Type B pancreatic cell (in vitro differentiated cells): ENCODE measurements at regions not wholly inside any gene's neighbourhood (a gene's known extent, or its start where the extent isn't known, plus 50 kb on each side); places are given as distances from the start of the nearest gene placed in this dataset.

Source experiments
- DNase-seq: peaks from one replicate; pipeline ENCODE4 v3.0.0; 2021; ENCODE audit warnings: mixed read lengths; ENCODE audit not compliant: unreplicated experiment; ENCODE audit errors: extremely low spot score
- H3K27ac Mint-ChIP-seq: 2 replicates; pipeline ENCODE4 v1.8.0; 2021; ENCODE audit warnings: mild to moderate bottlenecking, mixed read lengths
- H3K27me3 Mint-ChIP-seq: 2 replicates; pipeline ENCODE4 v1.8.0; 2021; ENCODE audit warnings: mixed read lengths
- H3K36me3 Mint-ChIP-seq: 2 replicates; pipeline ENCODE4 v1.8.0; 2021; ENCODE audit warnings: mixed read lengths
- H3K4me1 Mint-ChIP-seq: one replicate; pipeline ENCODE4 v1.8.0; 2021; ENCODE audit warnings: mixed read lengths; ENCODE audit not compliant: unreplicated experiment
- H3K4me3 Mint-ChIP-seq: 2 replicates; pipeline ENCODE4 v1.8.0; 2021; ENCODE audit warnings: mild to moderate bottlenecking, mixed read lengths
- H3K9me3 Mint-ChIP-seq: 2 replicates; pipeline ENCODE4 v1.8.0; 2021; ENCODE audit warnings: mixed read lengths
- TF ChIP-seq, protein P1 (sequence below): fragments of 200-600 bp; sonication (generic); conservative IDR thresholded peaks from 2 replicates; pipeline ENCODE4 v1.5.0; 2021; ENCODE audit warnings: antibody characterized with exemption, mild to moderate bottlenecking

DNA sequence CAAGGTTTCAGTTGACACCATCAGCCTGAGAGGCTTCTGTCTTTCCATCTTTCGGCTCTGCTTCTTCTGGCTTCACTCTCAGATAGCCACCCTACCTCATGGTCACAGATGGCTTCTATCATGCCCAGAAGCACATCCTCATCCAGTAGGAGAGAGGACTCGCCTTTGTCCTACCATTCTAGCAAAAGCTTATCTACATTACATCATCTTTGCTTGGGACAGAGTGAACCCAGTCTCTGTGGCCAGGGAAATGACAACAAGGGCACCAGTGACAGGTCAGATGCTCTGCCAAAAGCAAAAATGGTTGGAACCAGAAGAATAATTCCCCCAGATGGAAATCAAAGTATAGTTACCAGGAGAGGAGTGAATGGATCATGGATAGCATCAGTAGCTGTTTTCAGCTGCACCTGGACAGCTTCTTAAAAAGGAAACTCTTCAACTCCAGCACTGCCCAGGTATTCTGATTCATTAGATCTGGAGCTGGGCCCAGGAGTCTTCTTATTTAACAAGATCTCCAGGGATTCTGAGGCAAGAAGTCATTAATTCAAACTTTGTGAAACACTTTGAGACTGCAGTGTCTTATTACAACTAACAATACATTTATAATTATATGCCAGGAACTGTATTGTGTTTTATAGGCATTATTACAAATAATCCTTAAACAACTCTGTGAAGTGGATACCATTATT is 257.7 kb upstream of the UBE2E3 start:
- peaks cover 5% of the 10 kb centered on the region for H3K9me3 Mint-ChIP-seq
- H3K4me3 Mint-ChIP-seq: no peak overlapping the region
- no peak for DNase-seq
- H3K4me1 Mint-ChIP-seq: peaks cover 5% of the 10 kb centered on the region
- no peak overlapping the region for H3K27ac Mint-ChIP-seq
- peaks cover 5% of the 10 kb centered on the region for H3K27me3 Mint-ChIP-seq
- no peaks in the 10 kb centered on the region for H3K36me3 Mint-ChIP-seq
- TF ChIP-seq, protein P1, sequence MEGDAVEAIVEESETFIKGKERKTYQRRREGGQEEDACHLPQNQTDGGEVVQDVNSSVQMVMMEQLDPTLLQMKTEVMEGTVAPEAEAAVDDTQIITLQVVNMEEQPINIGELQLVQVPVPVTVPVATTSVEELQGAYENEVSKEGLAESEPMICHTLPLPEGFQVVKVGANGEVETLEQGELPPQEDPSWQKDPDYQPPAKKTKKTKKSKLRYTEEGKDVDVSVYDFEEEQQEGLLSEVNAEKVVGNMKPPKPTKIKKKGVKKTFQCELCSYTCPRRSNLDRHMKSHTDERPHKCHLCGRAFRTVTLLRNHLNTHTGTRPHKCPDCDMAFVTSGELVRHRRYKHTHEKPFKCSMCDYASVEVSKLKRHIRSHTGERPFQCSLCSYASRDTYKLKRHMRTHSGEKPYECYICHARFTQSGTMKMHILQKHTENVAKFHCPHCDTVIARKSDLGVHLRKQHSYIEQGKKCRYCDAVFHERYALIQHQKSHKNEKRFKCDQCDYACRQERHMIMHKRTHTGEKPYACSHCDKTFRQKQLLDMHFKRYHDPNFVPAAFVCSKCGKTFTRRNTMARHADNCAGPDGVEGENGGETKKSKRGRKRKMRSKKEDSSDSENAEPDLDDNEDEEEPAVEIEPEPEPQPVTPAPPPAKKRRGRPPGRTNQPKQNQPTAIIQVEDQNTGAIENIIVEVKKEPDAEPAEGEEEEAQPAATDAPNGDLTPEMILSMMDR: no peak

DNA sequence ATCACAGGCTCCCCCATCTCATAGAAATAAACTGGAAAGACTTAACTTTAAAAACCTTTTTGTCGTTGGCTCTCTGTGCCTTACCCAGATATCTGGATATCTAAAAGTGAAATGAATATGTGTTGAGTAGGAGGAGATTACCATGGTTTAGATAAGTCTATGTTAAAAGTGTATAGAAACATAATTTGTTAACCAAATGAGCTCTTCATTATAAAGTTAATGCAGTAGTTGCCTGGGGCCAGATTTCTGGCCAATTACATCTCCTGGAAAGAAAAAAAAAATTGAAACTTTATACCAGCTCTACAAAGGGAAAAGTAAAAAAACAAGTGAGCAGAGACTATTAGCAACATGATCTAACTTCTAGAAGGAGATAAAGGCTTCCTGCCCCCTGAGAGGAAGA is 259.6 kb upstream of the UBE2E3 start:
- no peaks in the 10 kb centered on the region for H3K9me3 Mint-ChIP-seq
- TF ChIP-seq, protein P1: no peak
- H3K4me1 Mint-ChIP-seq: peaks cover 5% of the 10 kb centered on the region
- H3K27me3 Mint-ChIP-seq: peaks cover 5% of the 10 kb centered on the region
- no peak overlapping the region for H3K27ac Mint-ChIP-seq
- H3K4me3 Mint-ChIP-seq: no peak overlapping the region
- DNase-seq: no peak
- H3K36me3 Mint-ChIP-seq: no peaks in the 10 kb centered on the region

DNA sequence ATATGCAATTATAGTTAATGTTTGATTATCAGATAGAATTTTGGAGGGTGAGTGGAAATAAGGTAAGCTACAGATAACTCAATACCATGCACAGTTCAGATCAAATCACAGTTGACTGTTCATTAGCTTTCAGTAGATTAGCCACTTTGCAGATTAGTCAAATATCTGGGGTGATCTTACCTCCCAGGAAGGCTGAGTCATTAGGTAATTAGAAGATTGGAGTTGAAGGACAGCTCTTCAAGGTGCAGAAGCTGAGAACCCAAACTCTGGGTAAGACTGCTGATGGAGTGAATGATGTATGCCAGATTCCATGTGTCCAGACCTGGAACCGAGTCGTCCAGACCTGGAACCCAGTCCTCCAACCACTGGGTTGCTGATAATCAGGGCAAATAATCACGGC is 262.8 kb upstream of the UBE2E3 start:
- Mint-ChIP-seq H3K27ac (no peak overlapping the region), H3K36me3 (no peaks in the 10 kb centered on the region), H3K9me3 (peaks cover 5% of the 10 kb centered on the region), H3K4me1 (peaks cover 5% of the 10 kb centered on the region), H3K4me3 (no peak overlapping the region), H3K27me3 (peaks cover 8% of the 10 kb centered on the region)
- DNase-seq: no peak
- TF ChIP-seq, protein P1: no peak

DNA sequence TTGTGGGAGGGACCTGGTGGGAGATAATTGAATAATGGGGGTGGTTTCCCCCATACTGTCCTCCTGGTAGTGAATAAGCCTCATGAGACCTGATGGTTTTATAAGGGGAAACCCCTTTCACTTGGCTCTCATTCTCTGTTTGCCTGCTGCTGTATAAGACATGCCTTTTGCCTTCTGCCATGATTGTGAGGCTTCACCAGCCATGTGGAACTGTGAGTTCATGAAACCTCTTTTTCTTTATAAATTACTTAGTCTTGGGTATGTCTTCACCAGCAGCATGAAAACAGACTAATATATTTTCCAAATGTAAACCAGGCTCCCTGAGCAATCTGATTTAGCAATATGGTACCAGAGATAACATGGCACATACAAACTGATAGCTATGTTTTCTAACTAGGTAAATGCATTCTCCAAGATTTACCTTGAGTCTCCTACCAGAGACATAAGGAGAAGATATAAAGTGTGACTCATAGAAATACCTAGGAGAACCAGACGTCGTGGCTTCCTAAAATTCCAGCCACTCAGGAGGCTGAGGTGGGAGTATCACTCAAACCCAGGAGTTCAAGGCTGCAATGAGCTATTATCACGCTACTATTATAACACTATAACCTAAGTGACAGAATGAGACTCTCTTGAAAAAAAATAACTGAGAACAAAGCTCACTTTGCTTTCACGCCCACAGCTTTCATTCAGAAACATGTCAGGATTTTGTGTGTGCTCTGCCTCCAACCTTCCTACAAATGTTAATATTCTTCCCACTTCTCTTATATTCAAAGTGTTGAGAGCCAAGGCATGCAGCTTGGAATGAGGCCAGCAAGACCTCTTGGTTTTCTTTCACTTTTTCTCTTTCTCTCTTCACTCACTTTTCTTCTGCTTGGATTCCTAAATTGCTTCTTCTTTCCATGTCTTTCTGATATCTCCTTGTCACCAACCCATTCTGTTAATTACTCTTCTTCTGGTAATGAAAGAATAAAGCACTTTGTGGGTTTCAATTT is 263.9 kb upstream of the UBE2E3 start:
- Mint-ChIP-seq H3K4me1 (peaks cover 5% of the 10 kb centered on the region), H3K27me3 (peaks cover 8% of the 10 kb centered on the region), H3K27ac (no peak overlapping the region), H3K9me3 (peaks cover 5% of the 10 kb centered on the region), H3K36me3 (no peaks in the 10 kb centered on the region), H3K4me3 (no peak overlapping the region)
- TF ChIP-seq, protein P1: no peak
- DNase-seq: no peak

DNA sequence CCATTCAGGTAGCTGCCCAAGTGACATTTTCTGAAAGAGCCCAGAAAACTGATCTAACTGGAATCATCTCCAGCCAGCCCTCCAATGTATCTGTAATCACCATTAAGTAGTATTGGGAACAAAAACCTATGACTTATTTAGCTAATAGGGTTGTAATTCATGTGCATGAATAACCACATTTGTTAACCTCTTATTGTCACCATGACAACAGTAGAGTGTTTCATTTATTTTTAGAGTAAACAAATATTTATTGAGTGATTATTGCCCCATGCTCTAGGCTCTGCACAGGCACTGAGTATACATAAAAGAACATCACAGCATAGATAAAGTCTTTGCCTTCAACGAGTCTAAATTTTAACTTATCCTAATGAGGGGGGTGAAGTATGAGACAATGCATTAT is 265.4 kb upstream of the UBE2E3 start:
- H3K36me3 Mint-ChIP-seq: no peaks in the 10 kb centered on the region
- DNase-seq: no peak
- TF ChIP-seq, protein P1: no peak
- H3K4me1 Mint-ChIP-seq: no peaks in the 10 kb centered on the region
- H3K27me3 Mint-ChIP-seq: peaks cover 8% of the 10 kb centered on the region
- no peak overlapping the region for H3K4me3 Mint-ChIP-seq
- H3K27ac Mint-ChIP-seq: no peak overlapping the region
- H3K9me3 Mint-ChIP-seq: peaks cover 5% of the 10 kb centered on the region
